HG03354 (cell line): ENCODE measurements at regions not wholly inside any gene's neighbourhood (a gene's known extent, or its start where the extent isn't known, plus 50 kb on each side); places are given as distances from the start of the nearest gene placed in this dataset.
"Not testable (repeated sequence)": the region's sequence is repeated elsewhere in the genome, so short reads cannot be mapped to it uniquely, and the experiment has no call there.

ENCODE experiments used
- ATAC-seq: cut with Tn5 transposase; IDR thresholded peaks from one replicate; pipeline ENCODE4 v1.9.1; 2021; ENCODE audit warnings: mild to moderate bottlenecking; ENCODE audit not compliant: unreplicated experiment, poor library complexity, severe bottlenecking

DNA sequence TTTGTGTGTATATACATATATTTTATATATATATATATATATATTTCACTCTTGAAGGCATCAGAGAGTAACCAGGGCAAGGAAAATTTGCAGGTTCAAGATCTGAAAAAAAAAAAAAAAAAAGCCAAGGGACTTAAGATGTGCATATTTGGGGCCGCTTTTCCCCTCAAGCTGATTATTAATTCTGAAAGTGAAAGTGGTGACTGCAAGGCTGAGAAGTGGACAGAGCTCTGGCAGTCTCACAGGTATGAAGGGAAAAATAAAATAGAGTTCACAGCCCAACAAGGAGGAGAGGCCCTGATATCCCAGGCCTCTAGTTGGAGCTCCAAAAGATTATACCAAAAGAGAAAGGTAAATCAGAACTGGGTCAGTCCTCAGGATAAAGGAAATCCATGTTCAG, 234.4 kb upstream of the GAS1 start:
- ATAC-seq = peak; percentile 58

- no peak for ATAC-seq
These were observed 237.8 kb upstream of the GAS1 start for GRCh38 chr9:87184956-87185642.

- no peak for ATAC-seq
These were observed 240.3 kb upstream of the GAS1 start for GRCh38 chr9:87187656-87188055.

DNA sequence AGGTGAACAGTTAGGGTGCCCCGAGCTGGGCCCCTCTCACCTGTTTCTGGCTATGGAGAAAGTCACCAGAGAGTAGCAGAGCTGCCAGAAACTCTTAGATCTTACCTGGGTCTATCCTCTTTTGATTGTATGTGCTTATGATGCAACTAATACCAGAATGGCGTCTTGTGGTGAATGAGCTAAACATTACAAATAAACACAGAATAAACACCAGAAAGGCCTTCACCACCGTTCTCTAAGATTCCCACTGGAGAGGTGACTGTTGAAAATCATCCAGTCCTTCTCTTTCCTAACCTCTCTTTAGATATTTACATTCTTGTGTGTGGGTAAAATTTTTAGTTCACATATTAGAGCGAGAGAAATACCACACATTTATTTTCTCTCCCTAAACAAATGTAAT, 241.7 kb upstream of the GAS1 start:
- no peak for ATAC-seq

DNA sequence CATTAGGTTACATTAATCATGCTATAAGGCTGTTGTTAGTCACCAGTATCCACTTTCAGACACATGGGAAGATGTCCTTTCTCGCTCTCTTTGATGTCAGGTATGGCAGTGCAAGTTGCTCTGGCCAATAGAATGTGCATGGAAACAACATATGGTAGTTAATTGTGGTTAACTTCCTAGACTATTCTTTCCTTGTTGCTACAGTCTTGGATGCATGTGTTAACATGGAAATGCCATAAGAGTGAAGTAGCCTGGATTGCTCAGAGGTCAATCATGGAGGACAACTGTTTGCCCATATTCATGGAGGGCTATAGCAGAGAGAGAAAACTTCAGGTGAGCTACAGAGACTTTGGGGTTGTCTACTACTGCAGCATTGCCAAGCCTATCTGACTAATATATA, 245.8 kb upstream of the GAS1 start:
- no peak for ATAC-seq

DNA sequence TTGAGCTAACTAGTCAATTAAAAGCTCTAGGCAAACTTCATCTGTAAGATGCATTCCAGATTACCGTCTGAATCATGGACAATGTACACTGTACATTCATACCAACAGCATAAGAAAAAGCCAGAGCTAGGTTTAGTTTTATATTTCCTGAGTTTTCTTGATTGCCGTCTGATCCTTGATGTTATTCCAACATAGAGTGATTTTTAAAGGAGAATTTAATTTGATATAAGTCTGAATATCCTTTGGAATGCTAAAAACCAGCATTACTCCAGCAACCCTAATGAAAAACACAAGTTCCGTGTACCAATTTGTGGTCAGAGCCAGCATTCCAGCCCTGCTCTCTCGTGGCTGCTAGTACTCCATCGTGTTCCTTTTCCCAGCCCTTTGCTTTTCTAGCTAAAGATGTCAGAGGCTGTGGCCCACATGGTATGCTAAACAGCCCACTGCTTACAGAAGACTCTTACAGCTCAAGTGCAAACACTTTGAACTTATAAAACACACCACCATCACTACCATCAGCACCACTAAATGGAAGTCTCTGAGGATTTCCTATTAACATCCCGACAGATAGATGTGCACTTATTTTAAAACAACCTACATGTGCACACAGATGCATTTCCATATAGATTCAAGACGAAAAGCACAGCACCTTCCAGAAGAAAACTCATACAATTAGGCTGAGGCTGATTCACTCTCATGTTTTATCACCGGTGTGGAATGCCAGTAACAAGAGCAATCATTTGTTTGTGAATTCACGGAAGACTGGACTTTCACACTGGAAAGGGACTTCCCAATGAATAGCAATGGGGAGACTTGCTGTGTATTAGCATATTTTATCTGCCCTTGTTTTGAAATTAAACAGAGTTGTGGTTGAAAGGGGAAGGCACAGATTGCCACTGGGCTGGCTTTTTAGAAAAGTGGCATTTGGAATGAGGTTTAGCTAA, 246.9 kb upstream of the GAS1 start:
- no peak for ATAC-seq

- ATAC-seq = no peak
These were observed 248.0 kb upstream of the GAS1 start for GRCh38 chr9:87195306-87195705.

DNA sequence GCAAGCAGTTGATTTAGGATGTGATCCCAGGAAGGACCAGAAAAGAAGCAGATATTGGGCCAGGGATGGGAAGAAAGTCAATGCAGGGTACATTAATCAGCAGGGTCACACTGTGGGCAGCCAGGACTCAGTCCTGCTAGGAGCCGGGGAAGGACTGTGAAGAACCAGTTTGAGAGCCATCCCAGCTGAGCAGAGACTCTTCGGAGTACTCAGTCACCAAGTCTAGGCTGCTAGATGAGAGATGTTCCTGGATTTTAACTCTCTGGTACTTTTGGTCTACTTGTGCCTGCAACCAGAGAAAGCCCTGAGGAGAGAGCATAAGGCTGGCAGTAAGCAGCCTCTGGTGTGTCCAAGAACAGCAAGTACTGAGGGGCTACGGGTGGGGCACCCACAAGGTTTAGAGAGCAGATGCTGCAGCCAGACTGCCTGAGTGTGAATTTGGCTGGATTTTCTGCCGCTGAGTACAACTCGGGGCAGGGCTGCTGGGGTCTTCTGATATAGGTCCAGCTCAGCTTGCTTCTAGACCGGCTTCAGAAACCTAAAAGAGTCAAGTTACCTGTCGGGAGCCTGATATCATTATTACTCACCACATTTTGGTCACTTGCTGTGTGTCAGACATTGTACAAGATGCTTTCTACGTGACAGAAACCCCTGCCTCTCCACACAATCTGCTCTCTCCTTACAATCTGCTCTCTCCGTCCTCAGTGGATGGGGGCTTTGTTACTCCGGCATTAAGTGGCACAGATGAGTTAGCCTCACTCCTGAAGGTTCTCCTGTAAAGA, 250.2 kb upstream of the GAS1 start:
- ATAC-seq = no peak

DNA sequence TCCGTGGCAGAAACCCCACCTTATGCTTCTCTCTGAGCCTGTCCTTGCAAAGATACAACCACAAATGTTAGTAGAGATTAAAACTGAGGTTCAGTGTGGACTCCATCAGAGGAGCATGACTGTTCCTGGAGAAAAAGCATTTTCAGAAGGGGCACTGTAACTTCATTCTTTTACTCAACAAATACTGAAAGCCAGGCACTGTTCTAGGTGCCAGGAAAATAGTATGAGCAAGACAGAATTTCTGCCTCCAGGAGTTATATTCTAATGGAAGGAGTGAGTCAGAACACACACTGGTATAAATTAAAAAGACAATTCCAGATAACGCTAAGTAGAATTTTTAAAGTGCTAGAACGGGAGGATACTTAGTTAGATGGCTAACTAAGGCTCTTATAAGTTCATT, 251.4 kb upstream of the GAS1 start:
- ATAC-seq = no peak

DNA sequence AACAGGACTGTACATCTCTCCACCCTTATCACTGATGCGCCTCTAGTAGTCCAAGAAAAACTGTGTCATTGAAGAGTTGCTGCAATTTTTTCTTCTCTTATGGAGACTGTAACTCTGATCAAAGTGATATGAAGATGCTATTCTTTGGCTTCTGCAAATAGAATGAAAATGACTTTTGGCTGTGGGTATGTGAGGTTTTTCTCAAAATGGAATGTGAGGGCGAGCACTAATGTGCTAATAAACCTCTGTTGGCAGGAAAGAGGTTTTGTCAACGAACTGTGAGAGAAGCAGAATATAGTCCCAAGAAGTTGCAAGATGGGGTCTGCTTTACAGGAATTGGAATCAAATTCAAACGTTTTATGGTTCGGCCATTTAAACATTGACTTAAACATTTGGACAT, 252.0 kb upstream of the GAS1 start:
- no peak for ATAC-seq

GRCh38 chr9:87199782-87200181, 252.5 kb upstream of the GAS1 start:
- ATAC-seq = no peak

DNA sequence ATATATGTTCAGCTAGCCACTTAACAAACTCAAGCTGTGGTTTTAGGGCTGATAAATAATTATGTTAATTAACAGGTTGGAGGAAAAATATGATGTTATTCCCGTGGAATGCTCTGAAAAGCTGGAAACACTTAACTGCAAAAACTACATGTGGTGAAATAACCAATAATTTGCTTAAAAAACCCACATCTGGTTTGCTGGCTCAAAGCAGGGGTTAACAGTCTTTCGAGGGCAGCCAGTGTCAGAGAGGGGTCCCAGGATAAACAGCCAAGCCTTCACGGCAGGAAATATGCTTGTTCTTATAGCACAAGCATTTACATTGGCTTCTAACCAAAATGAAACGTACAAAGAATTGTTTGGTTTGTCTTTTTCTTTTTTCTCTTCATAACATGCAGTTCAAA, 254.0 kb upstream of the GAS1 start:
- no peak for ATAC-seq

DNA sequence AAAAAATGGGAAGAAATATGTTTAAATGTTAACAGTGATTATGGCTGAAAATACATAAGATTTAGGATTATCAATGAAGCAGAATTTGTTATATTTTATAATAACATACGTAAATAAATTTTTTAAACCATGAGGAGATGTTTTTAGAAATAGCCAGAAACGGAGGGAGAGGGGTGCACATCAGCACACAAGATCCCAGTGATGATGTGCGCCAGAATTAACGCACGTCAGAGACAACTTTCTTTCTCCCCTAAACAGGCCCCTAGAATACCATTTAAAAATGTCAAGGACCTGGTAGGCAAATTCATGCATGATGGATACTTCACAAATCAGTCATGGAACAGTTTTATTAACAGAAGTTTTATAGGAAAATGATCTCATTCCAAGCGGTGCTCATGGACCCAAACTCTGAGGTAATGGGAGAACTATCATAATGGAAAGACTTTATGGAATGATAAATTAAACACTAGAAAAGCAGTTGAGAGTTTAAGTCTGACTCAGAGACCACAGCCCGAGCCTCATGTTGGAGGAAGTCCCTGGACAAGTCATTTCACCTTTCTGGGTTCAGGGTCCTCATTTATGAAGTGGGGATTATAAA, 258.9 kb upstream of the GAS1 start:
- no peak for ATAC-seq

DNA sequence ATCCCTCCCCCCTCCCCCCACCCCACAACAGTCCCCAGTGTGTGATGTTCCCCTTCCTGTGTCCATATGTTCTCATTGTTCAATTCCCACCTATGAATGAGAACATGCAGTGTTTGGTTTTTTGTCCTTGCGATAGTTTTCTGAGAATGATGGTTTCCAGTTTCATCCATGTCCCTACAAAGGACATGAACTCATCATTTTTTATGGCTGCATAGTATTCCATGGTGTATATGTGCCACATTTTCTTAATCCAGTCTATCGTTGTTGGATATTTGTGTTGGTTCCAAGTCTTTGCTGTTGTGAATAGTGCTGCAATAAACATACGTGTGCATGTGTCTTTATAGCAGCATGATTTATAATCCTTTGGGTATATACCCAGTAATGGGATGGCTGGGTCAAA, 263.4 kb upstream of the GAS1 start:
- not testable (repeated sequence) for ATAC-seq

GRCh38 chr9:87211669-87212068, 264.4 kb upstream of the GAS1 start:
- ATAC-seq = no peak

DNA sequence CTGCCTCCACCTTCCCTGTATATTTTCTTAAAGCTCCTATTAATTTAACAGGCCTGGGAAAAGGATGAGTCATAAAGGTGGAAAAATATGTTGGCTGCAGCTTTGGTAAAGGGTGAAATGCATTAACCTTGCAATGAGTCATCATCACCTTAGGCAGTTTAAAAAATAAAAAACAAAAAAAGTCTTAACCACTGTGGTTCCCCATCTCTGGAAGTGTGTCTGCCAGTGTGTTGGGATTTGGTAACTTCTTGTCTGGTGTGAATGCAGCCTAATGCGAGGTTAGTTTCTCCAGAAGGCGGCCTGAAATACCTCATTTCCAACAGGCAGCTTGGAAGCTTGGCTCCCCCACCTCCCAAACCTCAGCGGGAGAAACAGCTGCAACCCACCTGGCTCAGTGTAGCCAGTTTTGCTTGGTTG, 265.3 kb upstream of the GAS1 start:
- ATAC-seq = no peak

GRCh38 chr9:87213948-87214347, 266.6 kb upstream of the GAS1 start:
- no peak for ATAC-seq

GRCh38 chr9:87214991-87215390, 267.7 kb upstream of the GAS1 start:
- no peak for ATAC-seq

DNA sequence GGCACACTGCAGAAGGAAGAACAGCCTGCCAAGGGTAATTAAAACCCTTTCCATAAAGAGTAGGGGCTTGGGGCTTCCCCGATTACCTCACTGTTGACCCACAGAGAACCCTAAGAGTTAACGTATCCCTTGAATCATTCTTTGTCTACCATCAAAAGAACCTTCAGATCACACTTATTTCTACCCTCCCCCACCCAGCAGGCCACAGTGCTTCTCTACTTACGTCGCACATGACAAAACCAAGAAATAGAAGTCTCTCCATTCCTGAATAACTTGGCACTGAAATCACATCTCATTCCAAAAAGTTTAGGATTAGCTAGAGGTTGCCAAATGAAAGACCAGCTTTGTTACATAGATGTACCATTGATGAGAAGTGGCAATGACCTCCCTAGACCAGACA, 268.7 kb upstream of the GAS1 start:
- ATAC-seq = no peak

DNA sequence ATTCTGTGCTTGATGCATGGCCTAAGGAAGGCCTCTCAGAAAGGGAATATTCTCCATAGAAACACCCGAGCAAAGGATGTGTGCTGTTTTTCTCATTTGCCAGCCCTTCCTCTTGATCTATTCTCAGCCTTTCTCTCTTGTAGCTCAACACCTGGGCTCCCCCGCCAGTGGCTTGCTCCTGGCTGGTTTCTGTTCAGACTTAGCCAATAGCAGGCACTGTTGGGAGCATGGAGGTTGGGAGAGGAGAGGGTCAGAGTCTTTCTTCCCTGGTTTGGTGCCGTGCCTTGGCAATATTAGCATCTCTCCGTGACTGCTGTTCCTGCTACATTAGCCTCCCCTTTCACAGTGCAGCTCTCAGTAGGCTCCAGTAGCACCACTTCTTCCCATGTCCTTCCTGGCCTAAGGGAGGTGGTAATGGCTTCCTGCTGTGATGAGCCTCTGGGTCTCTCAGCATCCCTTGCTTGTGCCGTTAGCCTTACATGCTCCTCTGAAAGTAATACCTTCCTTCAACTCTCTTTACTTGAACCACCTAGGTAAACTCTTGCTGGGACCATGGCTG, 269.7 kb upstream of the GAS1 start:
- no peak for ATAC-seq
